Activated naive CD8-positive, alpha-beta T cell treated with anti-CD3 and anti-CD28 coated beads, Interleukin-2, amount 50 U/mL, for 24 hours (primary cell): ENCODE measurements at regions not wholly inside any gene's neighbourhood (a gene's known extent, or its start where the extent isn't known, plus 50 kb on each side); places are given as distances from the start of the nearest gene placed in this dataset.
A peak's percentile ranks its signal among the peaks of the same experiment; 100 is the strongest.
"Not testable (repeated sequence)": the region's sequence is repeated elsewhere in the genome, so short reads cannot be mapped to it uniquely, and the experiment has no call there.

Source experiments
- ATAC-seq: fragments of 150-1000 bp; cut with Tn5 transposase; one replicate; pipeline ENCODE4 v1.10.0; 2021
- DNase-seq: peaks from one replicate; pipeline ENCODE4 v3.0.0; 2021
- H3K27ac Mint-ChIP-seq: one replicate; pipeline ENCODE4 v1.8.0; 2021; ENCODE audit warnings: mild to moderate bottlenecking, mixed read lengths
- H3K27me3 Mint-ChIP-seq: one replicate; pipeline ENCODE4 v1.8.0; 2021; ENCODE audit warnings: mixed read lengths
- H3K36me3 Mint-ChIP-seq: one replicate; pipeline ENCODE4 v1.8.0; 2021; ENCODE audit warnings: low read depth, mixed read lengths
- H3K4me1 Mint-ChIP-seq: one replicate; pipeline ENCODE4 v1.8.0; 2021; ENCODE audit warnings: mixed read lengths
- H3K4me3 Mint-ChIP-seq: one replicate; pipeline ENCODE4 v1.8.0; 2021; ENCODE audit warnings: mild to moderate bottlenecking, moderate library complexity, mixed read lengths
- H3K9me3 Mint-ChIP-seq: one replicate; pipeline ENCODE4 v1.8.0; 2021; ENCODE audit warnings: mixed read lengths

DNA sequence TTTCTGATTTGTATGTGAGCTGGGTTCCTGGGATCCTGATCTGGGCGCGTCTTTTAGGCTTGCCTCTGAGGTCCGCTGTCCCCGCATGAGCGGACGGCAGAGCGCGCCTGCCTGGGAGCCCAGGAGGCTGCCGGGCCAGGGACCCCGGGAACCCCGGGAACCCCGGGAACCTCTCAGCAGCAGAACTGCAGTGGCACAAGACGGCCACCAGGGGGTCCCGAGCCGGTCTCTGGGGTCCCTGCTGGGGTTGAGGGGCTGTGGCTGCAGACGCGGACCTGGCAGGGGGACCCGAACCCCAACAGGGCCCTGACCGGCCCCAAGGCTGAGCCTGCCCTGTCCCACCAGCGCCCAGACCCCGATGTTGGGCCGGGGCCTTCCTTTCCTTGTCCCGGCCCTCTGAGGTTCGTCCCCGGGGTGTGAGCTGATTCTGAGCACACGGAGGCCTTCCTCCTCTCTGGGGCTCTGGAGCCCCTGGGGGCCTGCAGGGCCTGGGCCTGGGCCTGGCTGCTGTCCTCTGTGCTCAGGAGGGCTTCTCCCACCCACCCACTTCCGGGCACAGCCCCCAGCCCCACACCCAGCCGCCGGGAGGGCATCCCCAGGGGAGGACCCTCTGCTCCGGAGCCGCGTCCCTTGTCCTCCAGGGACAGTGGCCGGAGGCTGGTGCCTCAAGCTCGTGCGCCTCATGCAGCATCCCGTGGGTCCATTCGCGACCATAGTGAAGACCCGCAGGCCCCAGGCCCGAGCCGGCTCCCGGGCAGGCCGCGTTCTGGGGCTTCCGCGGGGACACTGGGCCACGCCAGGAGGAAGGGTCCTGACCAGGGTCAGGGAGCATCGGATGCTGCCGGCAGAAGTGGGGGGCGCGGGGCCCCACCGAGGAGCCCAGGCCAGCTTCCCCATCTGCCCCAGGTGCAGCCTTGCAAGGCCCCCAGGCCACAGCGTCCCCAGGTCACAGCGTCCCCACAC lies 152.9 kb downstream of the TMEM121 start:
- ATAC-seq, H3K27me3 Mint-ChIP-seq, H3K27ac Mint-ChIP-seq, H3K9me3 Mint-ChIP-seq, H3K36me3 Mint-ChIP-seq, H3K4me3 Mint-ChIP-seq, H3K4me1 Mint-ChIP-seq, DNase-seq: not testable (repeated sequence)

DNA sequence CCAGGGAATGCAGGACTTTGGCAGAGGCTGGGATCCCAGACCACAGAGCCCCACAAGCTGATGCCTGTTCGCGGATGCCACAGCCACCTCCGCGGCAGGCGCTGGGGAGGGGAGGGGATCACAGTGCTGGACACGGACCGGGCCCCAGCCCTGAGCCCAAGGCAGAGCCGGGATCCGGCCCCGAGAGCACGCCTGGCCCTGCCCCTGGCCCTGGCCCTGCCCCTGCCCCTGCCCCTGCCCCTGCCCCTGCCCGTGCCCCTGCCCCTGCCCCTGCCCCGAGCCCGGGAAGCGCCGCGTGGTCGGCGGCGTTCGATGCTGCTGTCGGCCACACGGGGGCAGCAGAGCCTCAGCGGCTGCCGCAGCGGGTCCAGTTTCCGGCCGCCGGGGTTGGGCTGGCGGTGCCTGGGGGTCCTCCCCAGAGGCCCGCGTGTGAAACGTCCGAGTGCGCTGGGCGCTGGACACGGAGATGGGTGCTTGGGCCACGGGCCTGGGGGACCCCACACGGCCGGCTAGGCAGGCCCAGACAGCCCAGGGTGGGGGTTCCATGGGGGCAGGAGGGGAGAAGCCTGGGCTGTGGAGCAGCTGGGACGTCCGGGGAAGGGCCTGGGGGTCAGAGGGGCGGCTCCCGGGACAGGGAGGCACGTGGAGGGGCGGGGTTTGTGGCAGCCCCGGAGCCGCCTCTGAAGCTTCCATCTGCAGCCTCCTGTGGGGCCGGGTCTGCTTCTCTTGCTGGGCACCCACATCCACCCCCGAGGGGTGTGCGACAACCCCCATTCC lies 153.8 kb downstream of the TMEM121 start:
- DNase-seq (peak; percentile 12), ATAC-seq (peak; percentile 56)
- H3K27me3 Mint-ChIP-seq, H3K27ac Mint-ChIP-seq, H3K4me3 Mint-ChIP-seq, H3K36me3 Mint-ChIP-seq, H3K9me3 Mint-ChIP-seq: not testable (repeated sequence)
- H3K4me1 Mint-ChIP-seq, result peaks cover 15% of the 10 kb centered on the region

DNA sequence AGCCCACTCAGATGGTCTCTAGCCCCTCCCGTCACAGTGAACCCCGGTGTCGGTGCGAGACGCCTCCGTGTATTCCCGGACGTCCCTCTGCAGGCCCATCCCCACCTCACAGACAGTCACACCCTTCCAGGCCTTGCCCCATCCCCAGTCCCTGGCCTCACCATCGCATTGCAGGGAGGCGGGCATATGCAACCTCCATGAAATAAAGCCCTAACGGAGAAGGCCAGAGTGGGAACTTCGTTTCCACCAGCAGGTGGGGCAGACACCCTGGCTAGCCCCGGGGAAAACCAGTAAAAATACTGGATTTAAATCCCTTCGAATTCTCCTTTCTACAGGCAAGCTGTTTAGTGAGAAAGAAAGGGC lies 154.3 kb downstream of the TMEM121 start:
- not testable (repeated sequence) for H3K27me3 Mint-ChIP-seq, H3K9me3 Mint-ChIP-seq, H3K4me3 Mint-ChIP-seq, ATAC-seq, DNase-seq, H3K36me3 Mint-ChIP-seq, H3K27ac Mint-ChIP-seq
- H3K4me1 Mint-ChIP-seq, result peaks cover 15% of the 10 kb centered on the region

- H3K4me3 Mint-ChIP-seq, H3K27me3 Mint-ChIP-seq, DNase-seq, H3K27ac Mint-ChIP-seq, ATAC-seq, H3K36me3 Mint-ChIP-seq, H3K9me3 Mint-ChIP-seq: not testable (repeated sequence)
- peaks cover 15% of the 10 kb centered on the region for H3K4me1 Mint-ChIP-seq
These were observed 155.3 kb downstream of the TMEM121 start for GRCh38 chr14:105681606-105682185.

DNA sequence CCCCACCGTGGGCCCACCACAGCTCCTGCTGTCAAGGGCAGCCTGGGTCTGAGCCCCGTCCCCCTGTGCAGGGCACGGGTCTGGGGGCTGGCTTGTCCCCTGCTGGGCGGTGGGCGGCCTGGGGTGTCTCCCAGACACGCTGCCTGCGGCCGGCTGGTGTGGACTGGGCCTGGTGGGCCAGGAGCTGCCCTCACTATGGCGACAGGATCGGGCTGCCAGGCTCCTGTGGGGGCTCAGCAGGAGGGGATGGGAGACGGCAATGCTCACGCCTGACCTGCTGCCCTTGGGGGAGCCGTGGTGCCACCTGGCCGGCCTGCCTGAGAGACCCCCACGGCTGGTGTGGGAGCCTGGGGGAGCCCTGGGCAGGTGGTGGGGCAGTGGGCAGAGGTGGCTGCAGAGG lies 156.1 kb downstream of the TMEM121 start:
- peaks cover 20% of the 10 kb centered on the region for H3K4me1 Mint-ChIP-seq
- H3K27ac Mint-ChIP-seq, H3K36me3 Mint-ChIP-seq, DNase-seq, H3K27me3 Mint-ChIP-seq, ATAC-seq, H3K4me3 Mint-ChIP-seq, H3K9me3 Mint-ChIP-seq: not testable (repeated sequence)

- H3K27ac Mint-ChIP-seq, result peak overlapping the region; percentile 52
- H3K9me3 Mint-ChIP-seq, result no peaks in the 10 kb centered on the region
- H3K4me3 Mint-ChIP-seq, result no peak overlapping the region
- H3K4me1 Mint-ChIP-seq, result peaks cover 22% of the 10 kb centered on the region
- H3K36me3 Mint-ChIP-seq, result no peaks in the 10 kb centered on the region
- no peaks in the 10 kb centered on the region for H3K27me3 Mint-ChIP-seq
- no peak for ATAC-seq
- no peak for DNase-seq
These were observed 156.7 kb downstream of the TMEM121 start for GRCh38 chr14:105682956-105683570.

GRCh38 chr14:105684056-105684455 lies 157.7 kb downstream of the TMEM121 start:
- H3K9me3 Mint-ChIP-seq, DNase-seq, ATAC-seq, H3K4me3 Mint-ChIP-seq, H3K36me3 Mint-ChIP-seq, H3K27ac Mint-ChIP-seq, H3K27me3 Mint-ChIP-seq: not testable (repeated sequence)
- H3K4me1 Mint-ChIP-seq, result peaks cover 22% of the 10 kb centered on the region

DNA sequence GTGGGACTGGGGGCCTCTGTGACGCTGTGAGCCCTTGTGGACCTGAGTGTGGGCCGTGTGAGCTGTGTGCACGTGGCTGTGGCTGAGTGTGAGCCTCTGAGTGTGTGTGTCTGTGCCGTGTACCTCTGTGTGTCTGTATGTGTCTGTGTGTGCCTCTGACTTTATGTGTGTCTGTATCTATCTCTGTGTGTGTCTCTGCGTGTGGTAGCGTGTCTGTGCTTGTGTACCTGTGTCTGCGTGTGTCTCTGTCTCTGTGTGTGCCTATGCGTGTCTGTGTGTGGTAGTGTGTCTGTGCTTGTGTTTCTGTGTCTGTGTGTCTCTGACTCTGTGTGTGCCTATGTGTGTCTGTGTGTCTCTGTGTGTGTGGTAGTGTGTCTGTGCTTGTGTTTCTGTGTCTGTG lies 158.2 kb downstream of the TMEM121 start:
- Mint-ChIP-seq H3K4me1 (peaks cover 22% of the 10 kb centered on the region), H3K27ac (peak overlapping the region; percentile 19)
- not testable (repeated sequence) for H3K9me3 Mint-ChIP-seq, H3K36me3 Mint-ChIP-seq, DNase-seq, H3K27me3 Mint-ChIP-seq, H3K4me3 Mint-ChIP-seq, ATAC-seq

GRCh38 chr14:105685003-105685402 lies 158.6 kb downstream of the TMEM121 start:
- no peaks in the 10 kb centered on the region for H3K36me3 Mint-ChIP-seq
- ATAC-seq, result no peak
- H3K9me3 Mint-ChIP-seq, result peaks cover 4% of the 10 kb centered on the region
- H3K27ac Mint-ChIP-seq, result peak overlapping the region; percentile 19
- DNase-seq, result no peak
- H3K4me1 Mint-ChIP-seq, result peaks cover 22% of the 10 kb centered on the region
- no peak overlapping the region for H3K4me3 Mint-ChIP-seq
- no peaks in the 10 kb centered on the region for H3K27me3 Mint-ChIP-seq

DNA sequence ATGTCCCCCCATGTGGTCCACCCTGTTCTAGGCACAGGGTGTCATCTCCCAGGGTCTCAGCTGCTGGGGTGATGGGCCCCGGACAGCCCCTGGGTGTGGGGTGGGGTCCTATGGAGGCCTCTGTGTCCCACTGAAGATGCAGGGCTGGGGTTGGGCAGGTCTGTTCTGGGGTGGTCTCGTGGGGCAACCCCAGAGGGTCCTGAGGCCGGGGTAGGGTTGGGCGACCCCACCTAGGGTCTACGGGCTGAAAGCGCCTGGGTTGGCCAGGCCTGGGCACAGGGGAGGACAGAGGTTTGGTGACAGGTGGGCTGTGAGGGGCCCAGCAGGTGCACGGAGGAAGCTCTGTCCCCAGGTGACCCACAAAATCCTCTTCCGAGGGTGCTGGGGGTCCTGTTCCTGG lies 159.2 kb downstream of the TMEM121 start:
- not testable (repeated sequence) for H3K27me3 Mint-ChIP-seq, H3K4me3 Mint-ChIP-seq, H3K27ac Mint-ChIP-seq, H3K9me3 Mint-ChIP-seq, ATAC-seq, DNase-seq, H3K36me3 Mint-ChIP-seq
- H3K4me1 Mint-ChIP-seq, result peaks cover 22% of the 10 kb centered on the region

DNA sequence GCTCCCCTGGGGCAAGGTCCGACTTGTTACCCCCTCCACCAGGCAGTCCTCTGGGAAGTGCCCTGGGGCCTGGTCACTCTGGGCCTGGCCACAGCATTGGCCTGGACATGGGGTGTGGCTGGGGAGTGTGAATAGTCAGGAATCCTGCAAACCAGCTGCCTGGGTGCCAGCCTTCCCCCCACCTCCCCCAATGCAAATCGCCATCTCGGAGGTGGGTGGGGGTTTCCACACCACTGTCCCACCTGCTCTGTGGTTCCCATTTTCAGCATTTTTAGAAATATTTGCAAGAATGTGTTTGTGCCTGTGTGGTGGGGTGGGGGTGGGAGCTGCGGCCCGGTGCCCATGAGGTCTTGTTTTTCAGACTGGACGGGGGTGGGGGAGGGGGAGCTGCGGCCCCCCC lies 159.7 kb downstream of the TMEM121 start:
- not testable (repeated sequence) for H3K4me3 Mint-ChIP-seq, H3K27me3 Mint-ChIP-seq, H3K27ac Mint-ChIP-seq, H3K36me3 Mint-ChIP-seq, ATAC-seq, DNase-seq
- Mint-ChIP-seq H3K9me3 (peaks cover 14% of the 10 kb centered on the region), H3K4me1 (peaks cover 22% of the 10 kb centered on the region)

GRCh38 chr14:105686462-105687170 lies 160.2 kb downstream of the TMEM121 start:
- not testable (repeated sequence) for DNase-seq, H3K36me3 Mint-ChIP-seq, H3K4me3 Mint-ChIP-seq, H3K27me3 Mint-ChIP-seq, H3K27ac Mint-ChIP-seq, ATAC-seq
- H3K4me1 Mint-ChIP-seq, result peaks cover 21% of the 10 kb centered on the region
- peaks cover 14% of the 10 kb centered on the region for H3K9me3 Mint-ChIP-seq

GRCh38 chr14:105687171-105688022 lies 161.0 kb downstream of the TMEM121 start:
- not testable (repeated sequence) for H3K27me3 Mint-ChIP-seq, ATAC-seq, H3K36me3 Mint-ChIP-seq, DNase-seq, H3K4me3 Mint-ChIP-seq, H3K27ac Mint-ChIP-seq
- H3K9me3 Mint-ChIP-seq, result peaks cover 14% of the 10 kb centered on the region
- H3K4me1 Mint-ChIP-seq, result peaks cover 20% of the 10 kb centered on the region
